HG02884 (cell line): ENCODE measurements at regions not wholly inside any gene's neighbourhood (a gene's known extent, or its start where the extent isn't known, plus 50 kb on each side); places are given as distances from the start of the nearest gene placed in this dataset.

ENCODE experiments used
- ATAC-seq: cut with Tn5 transposase; IDR thresholded peaks from one replicate; pipeline ENCODE4 v1.9.1; 2021; ENCODE audit warnings: mild to moderate bottlenecking, moderate library complexity; ENCODE audit not compliant: unreplicated experiment

DNA sequence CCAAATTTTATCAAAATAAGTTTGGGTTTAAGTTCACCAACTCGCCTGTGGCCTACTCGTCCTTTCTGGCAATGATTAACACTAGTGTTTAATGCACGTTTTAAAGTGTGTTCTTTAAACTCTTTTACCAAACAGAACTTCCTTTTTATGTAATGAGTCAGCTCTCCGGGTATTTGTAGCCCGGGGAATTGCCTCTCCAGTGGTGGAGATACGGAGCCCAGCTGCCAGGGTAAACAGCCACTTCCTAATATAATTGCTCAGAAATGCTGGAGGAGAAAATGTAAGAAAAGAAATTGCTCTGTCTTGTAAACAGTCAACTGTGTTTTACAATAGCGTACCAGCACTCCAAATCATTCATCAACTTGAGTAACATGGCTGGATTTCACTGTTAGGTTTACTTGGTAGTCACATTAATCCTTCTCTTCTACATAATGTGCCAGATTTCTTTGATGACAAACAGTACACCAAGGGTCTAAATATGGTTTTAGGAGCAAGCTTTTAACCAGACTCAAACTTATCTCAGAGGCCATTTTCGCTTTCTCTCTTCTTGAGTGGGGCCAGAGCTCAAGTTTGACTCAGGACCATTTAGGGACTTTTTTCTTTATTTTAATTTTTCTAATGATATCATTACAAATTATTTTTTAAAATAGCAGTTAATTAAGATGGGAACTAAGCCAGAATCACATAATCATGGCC is 101.2 kb upstream of the SLC38A2 start:
- peak; percentile 64 for ATAC-seq

DNA sequence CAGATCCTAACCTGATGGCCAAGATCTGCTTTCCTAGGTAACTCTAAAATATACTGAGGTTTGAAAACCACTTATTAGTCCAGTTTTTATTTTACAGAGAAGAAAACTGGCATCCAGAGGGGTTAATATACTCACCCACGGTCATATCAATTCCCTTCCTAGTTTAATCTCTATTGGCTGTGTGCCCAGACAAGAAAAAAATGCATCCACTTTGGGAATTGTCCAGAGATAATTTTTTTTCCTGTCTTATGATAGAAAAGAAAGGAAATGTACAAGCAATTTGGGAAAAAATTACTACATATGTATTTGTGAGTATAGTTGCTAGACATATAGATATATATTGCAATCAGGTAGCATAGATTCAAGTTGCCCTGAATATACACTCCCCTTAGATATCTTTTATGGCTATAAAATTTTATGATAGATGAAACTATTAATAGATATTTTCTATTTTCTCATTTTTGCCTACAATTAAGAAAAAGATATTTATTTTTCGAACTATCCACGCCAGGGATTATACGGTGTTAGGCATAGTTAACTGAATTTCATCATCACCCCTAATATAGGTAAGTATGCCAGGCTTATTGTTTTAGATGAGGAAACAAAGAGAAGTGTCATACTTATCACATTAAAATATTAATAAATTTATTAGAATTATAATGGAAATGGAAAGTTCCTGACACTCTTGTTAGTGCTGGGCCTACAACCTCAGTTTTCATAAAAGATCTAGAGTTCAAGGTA is 100.5 kb upstream of the SLC38A2 start:
- no peak for ATAC-seq

DNA sequence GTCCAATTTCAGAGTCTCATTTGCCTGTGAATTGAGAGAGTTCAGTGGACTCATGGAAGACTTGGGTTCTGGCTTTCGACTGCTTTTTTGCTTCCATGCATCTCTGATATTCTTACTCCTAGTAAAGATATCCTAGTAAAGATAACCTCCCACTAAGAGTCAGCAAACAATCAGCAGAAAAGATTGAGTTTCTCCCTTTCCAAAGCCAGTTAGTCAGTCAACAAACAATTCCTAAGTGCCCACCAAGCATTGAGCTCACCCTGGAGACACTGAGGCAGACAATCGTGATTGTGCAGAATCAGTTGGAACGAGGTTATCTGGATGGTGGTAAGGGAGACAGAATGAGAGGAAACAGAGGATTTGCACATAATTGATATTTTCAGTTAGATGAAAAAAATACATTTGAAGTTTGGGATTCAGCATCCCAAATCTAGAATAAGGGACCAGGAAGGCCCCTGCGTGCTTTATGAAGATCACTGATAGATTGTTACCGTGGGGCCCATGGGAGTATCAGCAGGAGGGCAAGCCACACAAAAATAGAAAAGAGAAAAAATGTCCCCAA is 99.7 kb upstream of the SLC38A2 start:
- ATAC-seq, result no peak

DNA sequence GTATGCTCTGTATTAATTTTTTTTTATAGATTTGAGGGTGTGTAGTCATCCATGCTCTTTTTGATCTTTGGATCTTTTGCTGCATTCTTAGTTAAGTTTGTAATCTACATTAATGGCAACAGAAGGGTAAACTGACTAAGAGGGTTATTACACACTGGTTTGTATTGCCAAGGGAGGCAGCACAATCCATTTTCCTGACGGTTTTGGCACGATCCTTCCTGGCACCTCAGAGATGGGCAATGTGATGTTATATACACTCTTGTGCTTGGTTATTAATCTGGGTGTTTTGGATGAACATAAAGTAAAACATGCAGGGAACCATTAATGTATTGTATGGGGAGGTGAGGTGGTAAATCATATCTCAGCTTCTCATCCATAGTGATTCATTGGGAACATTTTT is 98.8 kb upstream of the SLC38A2 start:
- ATAC-seq, result no peak

- no peak for ATAC-seq
Observed at GRCh38 chr12:46470975-46471374, 98.4 kb upstream of the SLC38A2 start.

GRCh38 chr12:46470036-46470627 is 97.6 kb upstream of the SLC38A2 start:
- peak; percentile 56 for ATAC-seq

GRCh38 chr12:46468813-46469212 is 96.2 kb upstream of the SLC38A2 start:
- no peak for ATAC-seq

GRCh38 chr12:46468160-46468559 is 95.6 kb upstream of the SLC38A2 start:
- no peak for ATAC-seq

DNA sequence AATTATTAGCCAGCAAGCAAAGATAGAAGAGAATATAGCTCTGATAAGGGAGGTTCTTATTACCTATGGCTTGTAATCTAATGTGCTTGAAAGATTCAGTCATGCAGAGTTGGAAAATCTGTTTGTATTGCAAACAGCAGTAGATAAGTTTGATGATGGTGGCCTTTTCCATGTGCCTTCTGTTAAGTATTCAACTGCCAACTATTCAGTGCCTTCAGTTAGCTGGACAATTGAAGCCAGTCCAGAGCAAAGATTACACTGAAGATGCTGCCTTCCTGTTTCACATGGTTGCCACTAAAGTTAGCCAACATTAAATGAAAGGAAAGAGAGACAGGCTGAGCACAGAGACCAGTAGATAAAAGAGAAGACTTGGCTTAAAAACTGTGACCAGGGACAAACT is 92.7 kb upstream of the SLC38A2 start:
- ATAC-seq, result no peak

DNA sequence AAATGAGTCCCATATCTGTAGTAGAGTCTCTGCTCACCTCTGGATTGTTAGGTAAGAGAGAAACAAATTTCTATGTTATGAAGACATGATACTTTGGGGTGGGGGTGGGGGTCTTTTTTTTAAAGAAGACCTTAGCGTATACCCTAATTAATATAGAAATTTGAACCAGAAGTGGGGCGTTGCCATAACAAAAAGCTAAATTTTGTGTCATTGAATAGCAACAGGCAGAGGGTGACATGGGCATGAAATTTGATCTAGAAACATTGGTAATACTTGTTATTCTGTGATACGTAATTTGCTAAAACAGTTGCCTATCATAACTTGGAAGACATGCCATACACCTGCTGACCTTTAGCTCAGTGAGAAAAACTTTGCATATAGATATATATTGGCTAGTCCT is 92.3 kb upstream of the SLC38A2 start:
- ATAC-seq, result no peak

DNA sequence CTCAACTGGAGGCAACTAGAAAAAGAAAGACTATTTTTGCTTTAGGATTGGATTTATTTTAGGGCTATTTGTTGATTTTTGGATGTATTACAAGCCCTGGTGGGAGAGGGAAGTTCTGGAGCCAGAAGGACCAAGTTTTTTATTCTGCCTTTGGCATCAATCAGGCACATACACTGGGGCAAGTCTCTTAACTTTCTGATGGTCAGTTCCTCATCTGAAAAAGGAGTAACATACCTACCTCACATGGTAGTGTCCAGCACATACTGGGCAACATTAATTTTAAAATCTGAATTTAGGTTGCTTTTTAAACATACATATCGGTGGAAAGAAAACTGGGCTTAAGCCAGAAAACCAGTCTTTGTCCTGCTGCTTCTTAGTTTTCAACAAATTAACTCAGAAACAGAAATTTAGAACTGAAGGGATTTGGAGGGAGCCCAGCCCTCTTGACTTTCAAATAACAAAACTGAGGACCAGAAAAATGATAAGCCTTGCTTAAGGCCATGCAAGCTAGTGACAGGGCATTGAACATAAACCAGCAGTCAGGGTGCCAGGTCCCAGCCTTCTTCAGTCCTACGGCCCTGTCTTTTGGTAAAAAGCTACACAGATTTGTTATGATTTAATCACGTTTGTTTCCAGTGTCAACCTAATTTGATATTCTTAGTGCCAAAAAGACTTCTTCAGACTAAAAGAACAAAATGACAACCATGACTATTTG is 90.2 kb upstream of the SLC38A2 start:
- no peak for ATAC-seq

DNA sequence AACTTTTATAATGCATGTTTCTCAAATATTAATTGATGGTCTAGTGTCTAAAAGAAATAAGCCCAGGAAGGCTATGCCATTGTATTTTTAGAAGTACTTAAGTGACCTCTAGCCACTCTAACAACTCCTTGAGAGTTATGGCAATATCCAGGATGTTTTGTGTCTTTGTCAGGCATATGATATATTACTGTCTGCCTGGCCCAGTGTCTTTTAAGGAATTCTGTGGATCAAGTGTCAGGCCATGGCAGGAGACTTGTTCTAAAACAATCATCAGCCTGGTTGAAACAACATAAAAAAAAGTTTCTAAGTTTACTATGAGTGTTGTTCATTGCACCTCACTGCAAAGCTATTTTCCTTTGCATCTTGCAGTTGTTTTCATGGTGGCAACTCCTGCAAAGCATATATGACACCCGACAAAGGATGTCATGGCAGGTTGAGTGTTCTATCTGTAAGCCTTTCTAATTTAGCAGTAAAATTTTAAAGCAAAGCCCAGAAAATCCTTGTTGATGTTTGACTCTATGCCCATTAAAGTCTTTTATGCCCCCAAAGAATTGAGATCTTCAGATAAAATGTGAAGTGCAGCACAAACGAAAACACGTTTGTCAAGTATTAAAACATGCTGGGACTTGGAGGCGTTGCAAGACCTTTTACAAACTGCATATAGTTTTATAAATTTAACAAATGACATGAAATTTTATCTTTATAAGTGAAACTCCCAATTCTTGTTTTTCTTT is 89.5 kb upstream of the SLC38A2 start:
- no peak for ATAC-seq

DNA sequence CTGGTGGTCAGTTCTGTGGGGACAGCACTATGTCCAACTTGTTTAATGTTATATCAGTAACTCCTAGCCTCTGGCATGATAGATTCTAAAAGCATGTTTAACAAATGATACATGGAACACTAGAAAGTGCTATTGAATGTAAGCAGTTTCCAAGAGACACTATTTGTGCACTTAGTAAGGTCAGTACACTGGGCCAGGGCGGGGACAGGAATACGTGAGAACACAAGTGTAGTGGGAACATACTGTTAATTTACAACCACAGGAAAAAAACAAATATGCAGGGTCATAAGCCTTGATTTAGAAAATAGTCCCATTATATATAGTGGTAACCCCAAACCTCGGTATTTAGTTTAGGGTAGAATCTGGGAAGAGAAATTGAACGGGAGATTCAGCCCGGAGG is 88.9 kb upstream of the SLC38A2 start:
- no peak for ATAC-seq

GRCh38 chr12:46460682-46461210 is 88.2 kb upstream of the SLC38A2 start:
- ATAC-seq, result no peak

DNA sequence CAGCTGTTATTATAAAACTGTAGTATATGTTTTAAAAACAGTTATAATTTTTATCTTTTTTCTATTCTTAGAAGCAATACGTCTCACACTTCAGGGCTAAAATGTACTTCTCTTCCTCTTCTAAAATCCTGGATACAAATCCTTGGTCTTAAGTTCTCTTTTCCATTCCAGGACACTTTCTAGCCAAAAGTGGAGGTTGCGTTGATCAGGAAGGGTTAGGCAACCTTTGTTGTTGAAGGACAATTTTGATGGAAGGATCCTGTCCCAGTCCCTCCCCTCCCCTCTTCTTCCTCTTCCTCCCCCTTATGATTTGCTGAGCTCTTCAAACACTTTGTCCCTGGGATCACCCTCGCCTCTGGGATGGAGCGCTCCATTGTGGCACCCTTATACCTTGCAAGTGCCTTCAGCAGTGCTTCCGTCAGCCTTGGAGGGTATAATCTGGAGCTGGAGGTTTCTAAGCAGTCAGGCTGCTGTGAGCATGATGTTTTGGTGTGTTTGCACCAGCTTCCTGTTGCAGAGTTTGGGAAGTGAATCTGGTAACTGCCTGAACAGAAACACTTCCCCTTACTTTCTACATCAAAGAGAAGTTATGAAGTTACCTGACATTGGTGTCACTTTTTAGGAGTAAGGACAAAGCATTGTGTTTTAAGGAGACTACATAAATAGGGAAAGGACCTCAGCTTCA is 87.4 kb upstream of the SLC38A2 start:
- no peak for ATAC-seq

- no peak for ATAC-seq
Observed at GRCh38 chr12:46459111-46459510, 86.5 kb upstream of the SLC38A2 start.

DNA sequence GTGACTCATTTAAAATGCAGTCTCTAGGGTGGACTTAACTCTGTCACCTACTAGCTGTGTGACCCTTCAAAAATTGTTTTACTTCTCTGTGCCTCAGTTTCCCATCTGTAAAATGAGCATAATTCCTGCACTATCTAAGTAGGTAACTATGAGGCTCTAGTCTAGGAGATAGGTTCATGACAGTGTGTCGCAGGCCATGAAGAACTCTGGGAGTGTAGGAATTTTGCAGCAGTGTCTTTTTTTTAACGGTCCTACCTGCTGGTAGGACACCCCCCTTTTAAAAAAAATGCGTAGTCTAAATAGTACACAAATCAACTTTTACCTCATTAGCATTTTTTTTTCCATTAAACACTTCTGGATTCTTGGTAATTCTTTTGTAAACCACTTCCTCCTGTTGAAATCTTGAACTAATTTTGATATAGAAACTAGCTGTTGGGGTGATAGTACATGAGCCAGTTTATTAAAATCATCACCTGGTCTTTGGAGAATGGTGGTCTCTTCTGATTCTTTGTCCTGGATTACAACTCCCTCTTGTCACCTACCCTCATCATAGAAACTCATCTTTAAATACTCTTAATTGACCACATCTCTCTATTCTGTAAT is 86.0 kb upstream of the SLC38A2 start:
- ATAC-seq, result no peak

GRCh38 chr12:46457958-46458357 is 85.4 kb upstream of the SLC38A2 start:
- no peak for ATAC-seq
